ENCODE measurements at regions not wholly inside any gene's neighbourhood (a gene's known extent, or its start where the extent isn't known, plus 50 kb on each side); places are given as distances from the start of the nearest gene placed in this dataset.

- TF ChIP-seq TBP (IDR thresholded peaks at IDR 0.05; ENCODE audit: low read depth, low read length) (no peak), RAD21 (IDR thresholded peaks at IDR 0.05 in 1 of 2, conservative IDR thresholded peaks at IDR 0.05 in 1 of 2; ENCODE audit: low read depth in 2 of 2, low read length in 2 of 2) (no peak), JUND (IDR thresholded peaks at IDR 0.05; ENCODE audit: low read length) (no peak)
- TF ChIP-seq, protein P1, sequence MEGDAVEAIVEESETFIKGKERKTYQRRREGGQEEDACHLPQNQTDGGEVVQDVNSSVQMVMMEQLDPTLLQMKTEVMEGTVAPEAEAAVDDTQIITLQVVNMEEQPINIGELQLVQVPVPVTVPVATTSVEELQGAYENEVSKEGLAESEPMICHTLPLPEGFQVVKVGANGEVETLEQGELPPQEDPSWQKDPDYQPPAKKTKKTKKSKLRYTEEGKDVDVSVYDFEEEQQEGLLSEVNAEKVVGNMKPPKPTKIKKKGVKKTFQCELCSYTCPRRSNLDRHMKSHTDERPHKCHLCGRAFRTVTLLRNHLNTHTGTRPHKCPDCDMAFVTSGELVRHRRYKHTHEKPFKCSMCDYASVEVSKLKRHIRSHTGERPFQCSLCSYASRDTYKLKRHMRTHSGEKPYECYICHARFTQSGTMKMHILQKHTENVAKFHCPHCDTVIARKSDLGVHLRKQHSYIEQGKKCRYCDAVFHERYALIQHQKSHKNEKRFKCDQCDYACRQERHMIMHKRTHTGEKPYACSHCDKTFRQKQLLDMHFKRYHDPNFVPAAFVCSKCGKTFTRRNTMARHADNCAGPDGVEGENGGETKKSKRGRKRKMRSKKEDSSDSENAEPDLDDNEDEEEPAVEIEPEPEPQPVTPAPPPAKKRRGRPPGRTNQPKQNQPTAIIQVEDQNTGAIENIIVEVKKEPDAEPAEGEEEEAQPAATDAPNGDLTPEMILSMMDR (IDR thresholded peaks at IDR 0.05; ENCODE audit: control extremely low read depth in 1 of 3, insufficient read depth in 1 of 3, low read depth in 1 of 3, low read length in 3 of 3), result no peak
Measured at GRCh38 chr5:98599016-98599415, 174.4 kb upstream of the RGMB start.

All from H1 (cell line).